CD4-positive, alpha-beta T cell treated with Interleukin-4 for 1 hour (primary cell): ENCODE measurements at regions not wholly inside any gene's neighbourhood (a gene's known extent, or its start where the extent isn't known, plus 50 kb on each side); places are given as distances from the start of the nearest gene placed in this dataset.

Source experiments
- DNase-seq, 2 donors: peaks; one replicate each; pipeline ENCODE4 v3.0.0-alpha.2; 2020 to 2022

- DNase-seq, result peak; percentile 70 to 73
Observed at GRCh38 chr1:65687428-65688214, 105.1 kb upstream of the PDE4B start.

- no peak for DNase-seq
Observed at GRCh38 chr1:65688215-65688566, 104.5 kb upstream of the PDE4B start.

- no peak for DNase-seq
Observed at GRCh38 chr1:65688848-65689247, 103.8 kb upstream of the PDE4B start.

DNA sequence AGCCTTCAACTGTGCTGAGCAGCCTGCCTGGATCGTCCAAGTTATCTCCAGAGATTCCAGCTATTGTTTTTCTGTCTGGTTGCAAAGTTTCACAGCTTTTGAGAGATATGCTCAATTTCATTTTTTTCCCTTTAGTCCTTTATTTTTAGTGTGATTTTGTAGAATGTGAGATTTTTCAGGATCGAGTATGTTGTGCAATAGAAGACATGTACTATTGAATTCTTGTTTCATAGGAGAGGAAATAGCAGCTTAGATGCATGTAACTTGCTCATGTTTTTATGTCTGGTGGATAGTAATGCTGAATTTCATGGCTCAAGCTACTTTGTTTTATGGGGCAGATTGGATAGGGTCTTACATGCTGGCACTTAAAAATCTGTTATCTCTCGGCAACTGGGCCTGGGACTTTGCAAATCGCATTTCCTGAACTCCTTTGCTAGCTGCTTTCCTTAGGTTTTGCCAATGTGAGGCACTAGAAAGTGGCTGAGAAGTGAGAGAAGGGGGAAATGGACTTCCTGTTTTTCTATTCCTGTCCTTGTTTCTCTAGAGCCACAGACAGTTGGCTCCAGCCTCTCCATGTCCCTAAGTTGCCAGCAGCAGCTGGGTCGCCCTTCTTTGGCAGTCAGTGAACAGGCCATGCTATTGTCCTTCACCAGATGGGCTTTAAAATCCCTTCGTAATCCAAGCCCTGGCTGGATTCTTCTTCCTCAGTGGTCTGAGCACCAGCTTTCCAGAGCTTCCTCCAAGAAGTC, 101.4 kb upstream of the PDE4B start:
- DNase-seq, result no peak

- no peak for DNase-seq
Observed at GRCh38 chr1:65691972-65692371, 100.7 kb upstream of the PDE4B start.

- no peak for DNase-seq
Observed at GRCh38 chr1:65694126-65694525, 98.6 kb upstream of the PDE4B start.

GRCh38 chr1:65694933-65695332, 97.8 kb upstream of the PDE4B start:
- DNase-seq, result no peak

GRCh38 chr1:65698590-65698989, 94.1 kb upstream of the PDE4B start:
- DNase-seq, result no peak

- no peak for DNase-seq
Observed at GRCh38 chr1:65703853-65704252, 88.8 kb upstream of the PDE4B start.

- DNase-seq, result no peak
Observed at GRCh38 chr1:65704318-65704717, 88.4 kb upstream of the PDE4B start.

DNA sequence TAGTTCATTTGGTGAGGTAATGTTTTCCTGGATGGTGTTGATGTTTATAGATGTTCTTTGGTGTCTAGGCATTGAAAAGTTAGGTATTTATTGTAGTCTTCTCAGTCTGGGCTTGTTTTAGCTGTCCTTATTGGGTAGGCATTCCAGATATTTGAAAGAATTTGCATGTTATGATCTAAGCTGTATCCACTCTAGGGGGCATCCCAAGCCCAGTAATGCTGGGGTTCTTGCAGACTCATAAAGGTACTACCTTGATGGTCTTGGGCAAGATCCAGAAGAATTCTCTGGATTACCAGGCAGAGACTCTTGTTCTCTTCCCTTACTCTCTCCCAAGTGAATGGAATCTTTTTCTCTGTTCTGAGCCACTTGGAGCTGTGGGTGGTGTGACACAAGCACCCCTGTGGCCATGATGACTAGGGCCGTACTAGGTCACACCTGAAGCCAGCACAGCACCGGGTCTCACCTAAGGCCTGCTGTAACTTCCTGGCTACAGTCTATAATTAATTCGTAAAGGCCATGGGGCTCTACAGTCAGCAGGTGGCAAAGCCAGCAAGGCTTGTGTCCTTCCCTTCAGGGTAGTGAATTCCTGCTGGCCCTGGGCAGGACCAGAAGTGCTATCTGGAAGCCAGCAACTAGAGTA, 74.8 kb upstream of the PDE4B start:
- DNase-seq, result no peak

GRCh38 chr1:65719391-65719790, 73.3 kb upstream of the PDE4B start:
- DNase-seq, result no peak

DNA sequence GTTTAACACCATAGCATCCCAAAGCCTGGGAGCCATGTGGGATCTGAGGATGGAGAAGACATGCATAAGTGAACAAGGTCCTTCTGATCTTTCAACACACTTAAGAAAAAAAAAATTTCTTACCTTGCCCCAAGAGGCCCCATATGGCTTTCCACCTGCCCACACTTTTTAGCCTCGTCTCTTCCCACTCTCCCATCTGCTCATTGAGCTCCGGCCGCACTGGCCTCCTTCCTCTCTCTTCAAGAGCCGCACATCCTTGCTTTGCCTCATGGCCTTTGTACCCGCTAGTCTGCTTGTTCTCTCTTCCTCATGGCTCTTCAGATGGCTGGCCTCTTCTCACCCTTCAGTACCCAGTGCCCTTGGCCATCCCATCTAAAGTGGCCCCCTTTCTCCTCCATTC, 70.2 kb upstream of the PDE4B start:
- DNase-seq, result no peak

DNA sequence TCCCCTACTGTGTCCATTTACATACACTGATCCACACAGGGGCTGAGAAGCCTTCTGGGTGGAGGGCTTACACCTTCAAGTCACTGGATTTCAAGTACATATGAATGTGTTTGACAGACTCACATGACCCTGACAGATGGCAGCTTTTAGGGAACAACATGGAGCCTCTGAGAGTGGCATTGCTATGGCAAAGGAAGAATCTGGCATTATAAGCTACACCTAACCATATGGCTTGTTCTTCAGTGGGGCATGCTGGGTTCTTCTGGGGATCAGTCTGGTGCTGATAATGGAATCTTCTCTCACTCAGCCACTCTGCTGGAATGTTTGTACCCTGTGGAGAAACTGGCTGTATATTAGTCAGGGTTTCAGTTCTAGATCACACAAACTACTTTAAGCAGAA, 68.5 kb upstream of the PDE4B start:
- DNase-seq, result no peak

DNA sequence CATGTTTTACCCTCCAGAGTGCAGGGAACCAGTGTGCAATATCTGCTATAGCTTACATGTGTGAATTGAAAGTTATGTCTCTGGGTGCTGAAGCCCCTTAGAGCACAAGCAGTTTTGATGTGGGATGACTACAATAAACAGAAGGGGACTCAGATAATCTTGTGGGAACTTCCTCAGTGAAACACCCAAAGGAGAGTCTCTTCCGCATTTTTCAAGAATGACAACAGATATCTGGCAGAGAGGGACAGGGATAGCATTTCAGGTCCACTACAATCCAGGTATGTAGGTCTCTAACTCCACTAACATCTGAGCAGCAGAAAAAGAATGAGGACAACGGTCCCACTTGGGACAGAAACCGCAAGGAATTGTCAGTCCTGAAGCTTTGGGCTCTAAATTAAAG, 67.6 kb upstream of the PDE4B start:
- DNase-seq, result no peak

DNA sequence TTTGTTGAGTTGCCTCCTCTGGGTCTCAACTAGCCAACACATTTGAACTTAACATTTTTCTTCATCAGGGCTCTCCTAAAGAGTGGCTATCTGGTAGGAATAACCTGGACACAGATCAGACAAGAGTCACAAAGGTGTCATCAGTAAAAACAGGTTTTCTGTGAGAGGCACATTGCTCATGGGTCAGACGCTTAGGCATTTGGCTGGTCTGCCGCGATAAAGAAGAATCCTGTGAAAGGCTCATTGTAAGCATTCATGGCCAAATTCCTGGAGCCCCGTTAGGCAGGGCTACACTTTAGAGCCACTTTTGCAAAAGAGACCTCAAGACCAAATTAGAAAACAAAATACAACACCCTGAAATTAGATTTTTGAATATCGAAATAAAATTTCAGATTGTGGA, 64.2 kb upstream of the PDE4B start:
- no peak for DNase-seq

- no peak for DNase-seq
Observed at GRCh38 chr1:65729259-65729658, 63.4 kb upstream of the PDE4B start.

- DNase-seq, result no peak
Observed at GRCh38 chr1:65734979-65735378, 57.7 kb upstream of the PDE4B start.

DNA sequence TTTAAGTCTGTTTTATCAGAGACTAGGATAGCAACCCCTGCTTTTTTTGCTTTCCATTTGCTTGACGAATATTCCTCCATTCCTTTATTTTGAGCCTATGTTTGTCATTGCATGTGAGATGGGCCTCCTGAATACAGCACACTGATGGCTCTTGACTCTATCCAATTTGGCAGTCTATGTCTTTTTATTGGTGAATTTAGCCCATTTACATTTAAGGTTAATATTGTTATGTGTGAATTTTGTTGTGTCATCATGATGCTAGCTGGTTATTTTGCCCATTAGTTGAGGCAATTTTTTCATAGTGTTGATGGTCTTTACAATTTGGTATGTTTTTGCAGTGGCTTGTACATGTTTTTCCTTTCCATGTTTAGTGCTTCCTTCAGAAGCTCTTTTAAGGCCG, 50.7 kb upstream of the PDE4B start:
- DNase-seq, result no peak
